ENCODE measurements at regions not wholly inside any gene's neighbourhood (a gene's known extent, or its start where the extent isn't known, plus 50 kb on each side); places are given as distances from the start of the nearest gene placed in this dataset.

GRCh38 chr7:112873831-112874553 lies 83.8 kb upstream of the TMEM168 start:
- Histone ChIP-seq H2AFZ (ENCODE audit: low read depth, low read length, poor library complexity, severe bottlenecking) (no peak overlapping the region), H3K4me1 (ENCODE audit: control insufficient read depth in 1 of 2, insufficient read depth in 2 of 2, low read length in 2 of 2) (no peaks in the 10 kb centered on the region), H3K79me2 (ENCODE audit: insufficient read depth, low read length) (no peaks in the 10 kb centered on the region), H3K27me3 (ENCODE audit: insufficient read depth, low read length) (no peaks in the 10 kb centered on the region), H3K27ac (ENCODE audit: low read depth, low read length) (no peak overlapping the region), H3K9ac (ENCODE audit: low read length) (no peak overlapping the region), H3K36me3 (ENCODE audit: control insufficient read depth in 1 of 2, insufficient read depth in 2 of 2, low read length in 2 of 2) (no peaks in the 10 kb centered on the region), H3K9me3 (ENCODE audit: control insufficient read depth in 1 of 2, insufficient read depth in 1 of 2, low read depth in 1 of 2, low read length in 2 of 2) (no peaks in the 10 kb centered on the region), H4K20me1 (ENCODE audit: insufficient read depth) (no peaks in the 10 kb centered on the region), H3K4me2 (ENCODE audit: low read length) (no peak overlapping the region), H3K4me3 (replicated peaks in 1 of 2; ENCODE audit: low read depth in 1 of 2, low read length in 2 of 2) (no peak overlapping the region), H3K9me2 (ENCODE audit: insufficient read depth) (no peaks in the 10 kb centered on the region)
- no TSS peak for BruUV-seq (replicated peaks)
- intact Hi-C loops (cut with micrococcal nuclease): no loop called here
- DNase-seq (ENCODE audit: low read depth, low spot score) (no peak), ATAC-seq (no peak)
- TF ChIP-seq RAD21 (IDR thresholded peaks at IDR 0.05; ENCODE audit: low read depth) (no peak), EZH2 (IDR thresholded peaks at IDR 0.05) (no peak), POLR2A (IDR thresholded peaks at IDR 0.05; ENCODE audit: borderline replicate concordance, extremely low read depth, insufficient read depth, insufficient read length) (no peak), YY1 (IDR thresholded peaks at IDR 0.05; ENCODE audit: extremely low read depth, insufficient replicate concordance, low read depth, low read length) (no peak), CEBPB (IDR thresholded peaks at IDR 0.05; ENCODE audit: low read depth) (no peak), ZNF274 (IDR thresholded peaks at IDR 0.05; ENCODE audit: low read depth, low read length) (no peak), TCF7L2 (IDR thresholded peaks at IDR 0.05; ENCODE audit: borderline replicate concordance, extremely low read depth, insufficient read depth, insufficient read length) (no peak), SRF (IDR thresholded peaks at IDR 0.05; ENCODE audit: low read depth) (no peak), SIN3A (IDR thresholded peaks at IDR 0.05; ENCODE audit: low read depth) (no peak), ATF3 (IDR thresholded peaks at IDR 0.05) (no peak), FOSL1 (IDR thresholded peaks at IDR 0.05; ENCODE audit: low read depth) (no peak), POLR2AphosphoS5 (IDR thresholded peaks at IDR 0.05; ENCODE audit: low read depth, low read length) (no peak), JUND (IDR thresholded peaks at IDR 0.05) (no peak)
- TF ChIP-seq, protein P1, sequence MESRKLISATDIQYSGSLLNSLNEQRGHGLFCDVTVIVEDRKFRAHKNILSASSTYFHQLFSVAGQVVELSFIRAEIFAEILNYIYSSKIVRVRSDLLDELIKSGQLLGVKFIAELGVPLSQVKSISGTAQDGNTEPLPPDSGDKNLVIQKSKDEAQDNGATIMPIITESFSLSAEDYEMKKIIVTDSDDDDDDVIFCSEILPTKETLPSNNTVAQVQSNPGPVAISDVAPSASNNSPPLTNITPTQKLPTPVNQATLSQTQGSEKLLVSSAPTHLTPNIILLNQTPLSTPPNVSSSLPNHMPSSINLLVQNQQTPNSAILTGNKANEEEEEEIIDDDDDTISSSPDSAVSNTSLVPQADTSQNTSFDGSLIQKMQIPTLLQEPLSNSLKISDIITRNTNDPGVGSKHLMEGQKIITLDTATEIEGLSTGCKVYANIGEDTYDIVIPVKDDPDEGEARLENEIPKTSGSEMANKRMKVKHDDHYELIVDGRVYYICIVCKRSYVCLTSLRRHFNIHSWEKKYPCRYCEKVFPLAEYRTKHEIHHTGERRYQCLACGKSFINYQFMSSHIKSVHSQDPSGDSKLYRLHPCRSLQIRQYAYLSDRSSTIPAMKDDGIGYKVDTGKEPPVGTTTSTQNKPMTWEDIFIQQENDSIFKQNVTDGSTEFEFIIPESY (IDR thresholded peaks at IDR 0.05; ENCODE audit: extremely low read depth, insufficient replicate concordance, low read length): no peak
- RAD21 ChIA-PET (ENCODE audit: low non-redundant PET in 1 of 2, low total read pairs in 2 of 2, uncharacterized antibody in 2 of 2, unreplicated experiment in 2 of 2): no interaction called here
- POLR2A ChIA-PET: no interaction called here
- CTCF ChIA-PET: no interaction called here
